HG03064 (cell line): ENCODE measurements at regions not wholly inside any gene's neighbourhood (a gene's known extent, or its start where the extent isn't known, plus 50 kb on each side); places are given as distances from the start of the nearest gene placed in this dataset.
"Not testable (repeated sequence)": the region's sequence is repeated elsewhere in the genome, so short reads cannot be mapped to it uniquely, and the experiment has no call there.

Source experiments
- ATAC-seq: cut with Tn5 transposase; IDR thresholded peaks from one replicate; pipeline ENCODE4 v1.9.1; 2021; ENCODE audit warnings: low read depth; ENCODE audit not compliant: unreplicated experiment

DNA sequence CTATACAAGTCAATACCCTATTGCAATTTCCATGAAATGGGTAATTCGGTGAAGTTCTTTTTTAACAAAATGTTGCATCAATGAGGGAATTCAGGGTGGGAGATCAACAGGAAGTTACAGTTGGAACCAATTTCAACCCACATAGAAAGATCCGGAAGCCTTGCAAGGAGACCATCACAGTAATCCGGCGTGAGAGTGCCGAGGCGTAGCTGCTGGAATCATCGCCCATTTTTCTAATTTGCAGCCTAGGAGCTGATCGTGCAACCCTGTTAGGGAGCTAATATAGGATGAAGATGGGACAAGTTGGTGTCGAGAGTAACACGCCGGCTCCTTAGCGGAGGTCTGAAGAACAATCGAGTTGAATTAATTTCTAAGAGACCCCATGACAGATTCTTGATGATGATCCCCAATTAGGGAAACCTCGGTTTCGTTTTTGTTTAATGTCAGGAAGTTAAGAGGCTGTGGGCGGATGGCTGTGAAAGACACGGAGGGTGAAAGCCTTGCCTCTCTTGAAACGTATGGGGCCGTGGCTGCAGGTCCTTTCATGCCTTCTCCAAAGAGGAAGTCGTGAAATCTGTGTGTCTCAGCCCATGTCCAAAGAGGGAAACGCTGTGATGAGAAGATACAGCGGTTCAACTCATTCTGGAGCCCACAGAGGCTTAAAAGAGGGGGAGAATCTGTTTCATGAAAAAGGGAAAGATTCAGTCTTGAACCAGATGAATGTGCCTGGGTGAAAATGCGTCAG, 51.2 kb upstream of the CARD11 start:
- peak; percentile 48 for ATAC-seq

DNA sequence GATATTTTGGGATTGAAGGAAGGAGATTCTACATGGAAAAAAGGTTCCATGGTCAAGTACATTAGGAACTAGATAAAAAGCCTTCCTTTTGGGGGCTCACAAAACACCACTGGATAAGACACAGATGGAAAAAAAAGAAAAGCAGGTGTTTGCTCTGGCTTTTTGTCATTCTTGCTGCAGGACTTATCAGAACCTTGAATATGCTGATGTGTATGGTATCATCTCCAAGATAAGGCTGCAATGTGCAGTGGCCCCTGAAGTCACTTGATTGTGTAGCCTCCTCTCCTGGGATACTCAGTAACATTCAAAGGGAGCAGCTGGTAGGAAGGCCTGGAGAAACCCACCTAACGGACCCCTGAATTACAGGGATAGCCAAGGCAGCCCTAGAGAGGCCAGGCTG, 54.1 kb upstream of the CARD11 start:
- ATAC-seq = no peak

DNA sequence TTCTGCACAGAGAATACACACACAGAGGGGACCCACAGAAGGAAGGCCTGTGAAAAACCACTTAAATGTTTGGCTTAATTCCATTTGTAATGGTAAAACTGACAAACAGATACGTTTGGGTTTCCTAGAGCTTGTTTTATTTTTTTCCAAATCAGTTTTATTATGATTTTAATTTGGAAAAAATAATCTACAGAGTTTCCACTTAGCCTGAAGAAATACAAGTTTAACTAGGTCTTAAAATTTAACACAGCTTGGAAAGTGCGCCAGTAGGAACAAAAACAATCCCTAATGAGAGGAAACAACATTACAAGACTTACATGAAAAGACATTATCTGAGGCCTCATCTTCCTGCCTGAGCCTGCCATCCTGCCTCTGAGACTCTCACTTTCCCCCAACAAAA, 58.5 kb upstream of the CARD11 start:
- no peak for ATAC-seq

DNA sequence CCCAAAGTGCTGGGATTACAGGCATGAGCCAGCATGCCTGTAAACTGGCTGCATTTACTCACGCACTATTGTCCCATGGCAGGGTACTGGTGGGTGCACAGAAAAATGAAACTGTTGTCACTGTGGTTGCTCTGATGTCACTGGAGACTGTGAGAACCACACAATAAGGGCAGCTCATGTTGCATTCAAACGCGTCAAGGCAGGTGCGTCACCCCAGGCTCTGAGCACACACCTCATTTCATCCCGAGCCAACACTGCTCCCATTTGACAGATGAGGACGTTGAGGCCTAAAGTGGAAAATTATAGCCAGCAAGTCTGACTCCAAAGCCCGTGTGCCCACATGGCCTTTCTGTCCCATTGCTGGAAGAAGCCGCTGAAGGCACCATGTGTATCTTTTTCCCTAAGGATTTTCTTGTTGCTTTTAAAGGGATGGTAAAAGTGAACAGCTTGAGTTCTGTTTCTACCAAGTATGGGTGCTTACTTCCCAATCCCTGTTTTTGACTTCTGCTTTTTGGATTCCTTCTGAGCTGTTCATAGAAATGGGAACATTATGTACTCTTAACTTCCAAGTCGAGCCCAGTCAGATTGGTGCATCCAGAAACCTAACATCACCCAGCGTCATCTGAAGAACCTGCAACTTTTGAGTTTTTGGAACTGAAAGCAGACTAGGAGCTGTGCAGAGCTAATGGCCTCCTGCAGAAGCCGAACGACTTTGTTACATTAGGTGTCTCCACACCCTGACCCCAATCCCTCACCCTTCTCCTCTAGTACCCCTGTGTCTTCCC, 60.1 kb upstream of the CARD11 start:
- no peak for ATAC-seq

DNA sequence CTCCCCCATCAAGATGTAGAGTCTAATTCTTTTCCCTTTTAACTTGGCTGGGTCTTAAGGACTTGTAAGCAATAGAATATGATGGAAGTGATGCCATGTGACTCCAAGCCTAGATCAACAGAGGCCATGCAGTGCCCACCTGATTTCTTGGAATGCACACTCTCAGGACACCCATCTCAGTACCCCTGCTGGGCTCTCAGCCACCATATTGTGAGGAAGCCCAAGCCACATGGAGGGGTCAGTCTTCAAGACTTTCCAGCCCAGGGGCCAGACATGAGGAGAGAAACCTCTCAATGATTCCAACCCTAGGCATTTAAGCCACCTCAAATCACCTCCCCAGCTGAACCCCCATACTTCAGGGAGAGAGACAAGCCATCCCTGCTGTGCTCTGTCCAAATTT, 62.2 kb upstream of the CARD11 start:
- ATAC-seq = no peak

DNA sequence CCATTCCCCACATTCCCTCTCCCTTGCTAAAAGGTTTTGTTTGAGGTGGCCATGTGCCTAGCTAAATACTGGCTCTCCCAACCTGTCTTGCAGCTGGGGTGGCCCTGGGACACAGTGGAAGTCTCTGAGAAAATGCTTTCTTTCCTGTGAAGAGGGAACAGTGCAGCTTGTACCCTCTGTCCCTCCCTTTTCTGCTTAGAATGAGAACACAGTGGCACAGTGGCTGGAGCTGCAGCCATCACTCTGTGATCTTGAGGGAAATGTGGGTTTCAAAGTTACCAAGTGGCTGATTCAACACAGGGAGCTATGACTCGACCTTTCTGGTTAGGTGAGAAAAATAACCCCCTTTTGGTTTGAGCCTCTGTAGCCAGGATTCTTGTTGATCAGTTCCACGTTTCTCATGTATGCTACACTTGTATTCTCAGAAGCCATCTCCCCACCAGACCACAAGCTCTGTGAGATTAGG, 62.7 kb upstream of the CARD11 start:
- ATAC-seq = no peak

DNA sequence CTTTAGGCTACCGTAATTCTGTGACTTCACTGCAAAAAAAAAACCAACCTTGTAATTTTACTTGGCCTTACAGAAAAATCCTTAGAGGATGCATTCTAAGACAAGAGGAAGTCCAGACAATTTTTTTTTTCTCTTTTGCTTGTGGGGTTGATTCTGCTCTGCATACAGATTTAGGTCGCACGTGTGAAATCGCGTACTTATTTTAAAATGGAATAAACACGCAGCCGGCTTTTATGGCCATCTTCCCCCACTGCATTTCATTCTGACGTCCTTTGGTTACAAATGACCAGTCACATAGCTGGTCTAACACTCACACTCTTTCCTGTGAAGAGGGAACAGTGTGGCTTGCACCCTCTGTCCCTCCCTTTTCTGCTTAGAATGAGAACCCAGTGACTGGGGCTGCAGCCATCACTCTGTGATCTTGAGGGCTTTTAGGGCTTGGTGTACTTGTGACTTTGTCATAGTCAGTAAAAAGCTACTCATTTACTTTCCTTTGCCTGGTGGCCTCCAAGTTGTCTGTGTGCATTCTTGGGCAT, 63.6 kb upstream of the CARD11 start:
- no peak for ATAC-seq

DNA sequence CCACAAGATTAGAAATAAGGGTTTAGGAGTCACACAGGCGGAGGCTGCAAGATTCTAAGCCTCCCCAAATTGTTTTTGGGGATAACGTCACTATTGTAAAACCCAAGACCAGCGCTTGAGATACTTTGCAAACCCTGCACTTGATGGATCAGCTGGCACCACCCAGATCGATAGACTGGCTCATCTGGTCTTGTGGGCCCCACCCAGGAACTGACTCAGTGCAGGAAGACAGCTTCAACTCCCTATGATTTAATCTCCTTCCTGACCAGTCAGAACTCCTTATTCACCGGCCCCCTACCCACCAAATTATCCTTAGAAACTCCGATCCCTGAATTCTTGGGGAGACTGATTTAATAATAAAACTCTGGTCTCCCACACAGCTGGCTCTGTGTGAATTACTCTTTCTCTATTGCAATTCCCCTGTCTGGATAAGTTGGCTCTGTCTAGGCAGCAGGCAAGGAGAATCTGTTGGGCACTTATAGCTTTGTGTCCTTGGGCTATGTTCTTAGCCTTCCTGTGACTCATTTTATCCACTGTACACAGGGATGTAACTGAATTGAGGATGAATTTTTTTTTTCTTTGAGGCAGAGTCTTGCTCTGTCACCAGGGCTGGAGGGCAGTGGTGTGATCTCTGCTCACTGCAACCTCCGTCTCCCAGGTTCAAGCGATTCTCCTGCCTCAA, 64.4 kb upstream of the CARD11 start:
- no peak for ATAC-seq

DNA sequence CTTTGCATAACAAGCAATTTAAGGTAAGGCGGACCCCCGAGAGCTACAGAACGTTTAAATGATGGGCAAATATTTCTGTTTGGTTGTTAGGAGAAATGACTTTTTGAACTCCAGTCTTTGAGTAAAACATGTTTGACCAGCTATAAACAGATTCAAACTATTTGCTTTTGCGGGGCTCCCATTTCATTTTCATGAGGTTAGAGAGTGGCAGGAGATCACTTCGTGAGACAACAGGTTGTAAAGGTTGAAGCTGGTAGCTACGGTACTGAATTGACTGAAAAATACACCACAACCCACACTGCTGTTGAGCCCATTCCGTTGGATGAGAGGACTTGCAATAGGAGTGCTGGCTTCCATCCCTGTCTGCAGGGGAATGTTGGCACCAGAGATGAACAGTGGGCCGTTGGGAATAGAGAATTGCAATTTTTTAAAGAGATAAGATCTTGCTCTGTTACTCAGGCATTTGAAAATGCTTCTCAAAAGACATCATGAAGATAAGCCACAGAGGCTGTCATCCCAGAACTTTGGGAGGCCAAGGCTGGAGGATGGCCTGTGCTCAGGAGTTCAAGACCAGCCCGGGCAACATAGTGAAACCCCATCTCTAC, 65.7 kb upstream of the CARD11 start:
- ATAC-seq = no peak

DNA sequence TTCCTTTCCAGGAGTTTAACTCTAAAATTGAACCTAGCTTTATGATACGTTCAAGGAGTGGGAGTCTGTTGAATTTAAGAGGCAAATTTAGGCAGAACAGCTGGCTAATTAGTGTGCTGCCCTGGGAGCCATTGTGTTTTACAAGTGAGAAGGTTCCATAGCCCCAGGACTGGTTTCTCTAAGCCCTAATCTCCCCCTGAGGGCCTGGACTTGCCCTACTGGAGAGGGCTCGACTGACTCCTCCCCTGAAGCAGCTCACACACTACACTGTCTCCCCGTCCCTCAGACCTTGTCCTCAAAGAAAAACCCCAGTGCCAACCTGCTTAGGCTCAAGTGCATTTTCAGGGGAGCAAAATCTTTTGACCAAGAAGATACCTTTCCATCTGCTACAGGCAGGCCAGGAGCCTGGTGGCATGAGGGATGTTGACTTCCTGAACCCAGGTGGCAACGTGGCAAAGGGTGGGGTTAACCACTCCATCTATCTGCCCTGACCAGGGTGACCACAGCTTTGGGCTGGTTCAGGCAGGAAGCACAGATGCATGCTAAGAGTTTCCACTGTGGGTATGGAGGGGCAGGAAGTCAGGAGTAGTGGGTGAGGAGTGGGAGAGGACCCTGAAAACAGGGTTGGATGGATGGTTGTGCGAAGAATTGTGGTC, 68.9 kb upstream of the CARD11 start:
- ATAC-seq = no peak

DNA sequence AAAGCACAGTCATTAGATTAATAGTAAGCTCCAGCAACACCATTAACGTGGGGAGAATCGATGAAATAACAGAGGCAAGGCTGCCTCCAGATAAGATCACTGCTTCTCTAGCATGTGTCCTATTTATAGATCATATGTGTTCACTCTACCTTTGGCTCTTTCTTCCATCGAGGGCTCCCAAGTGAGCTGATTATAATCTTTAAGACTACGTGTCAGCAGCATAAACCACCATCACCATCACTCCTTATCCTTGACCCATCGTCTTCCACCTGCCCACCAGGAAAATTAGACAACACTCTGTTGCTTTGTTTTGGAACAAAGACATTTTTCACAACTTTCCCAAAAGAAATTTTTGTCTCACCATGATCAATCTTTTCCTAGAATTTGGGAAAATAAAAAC, 71.2 kb upstream of the CARD11 start:
- no peak for ATAC-seq

DNA sequence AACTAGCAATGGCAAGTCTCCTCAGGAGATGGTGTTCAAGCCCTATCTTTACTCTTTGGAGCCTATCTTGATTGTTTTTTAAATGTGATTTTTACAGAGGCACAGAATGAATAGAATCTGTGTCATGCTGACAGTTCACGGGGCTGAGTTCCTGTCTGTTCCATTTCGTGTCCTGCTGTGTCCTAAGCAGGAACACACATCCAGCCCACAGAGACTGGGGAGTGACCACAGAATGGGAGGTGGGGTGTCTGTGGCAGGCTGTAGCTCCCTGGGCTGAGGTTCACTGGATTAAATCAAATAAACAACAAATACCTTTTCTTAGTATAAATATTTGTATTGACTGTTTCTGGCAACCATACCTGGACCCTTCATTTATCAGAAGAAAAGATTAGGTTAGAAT, 73.4 kb upstream of the CARD11 start:
- ATAC-seq = no peak

DNA sequence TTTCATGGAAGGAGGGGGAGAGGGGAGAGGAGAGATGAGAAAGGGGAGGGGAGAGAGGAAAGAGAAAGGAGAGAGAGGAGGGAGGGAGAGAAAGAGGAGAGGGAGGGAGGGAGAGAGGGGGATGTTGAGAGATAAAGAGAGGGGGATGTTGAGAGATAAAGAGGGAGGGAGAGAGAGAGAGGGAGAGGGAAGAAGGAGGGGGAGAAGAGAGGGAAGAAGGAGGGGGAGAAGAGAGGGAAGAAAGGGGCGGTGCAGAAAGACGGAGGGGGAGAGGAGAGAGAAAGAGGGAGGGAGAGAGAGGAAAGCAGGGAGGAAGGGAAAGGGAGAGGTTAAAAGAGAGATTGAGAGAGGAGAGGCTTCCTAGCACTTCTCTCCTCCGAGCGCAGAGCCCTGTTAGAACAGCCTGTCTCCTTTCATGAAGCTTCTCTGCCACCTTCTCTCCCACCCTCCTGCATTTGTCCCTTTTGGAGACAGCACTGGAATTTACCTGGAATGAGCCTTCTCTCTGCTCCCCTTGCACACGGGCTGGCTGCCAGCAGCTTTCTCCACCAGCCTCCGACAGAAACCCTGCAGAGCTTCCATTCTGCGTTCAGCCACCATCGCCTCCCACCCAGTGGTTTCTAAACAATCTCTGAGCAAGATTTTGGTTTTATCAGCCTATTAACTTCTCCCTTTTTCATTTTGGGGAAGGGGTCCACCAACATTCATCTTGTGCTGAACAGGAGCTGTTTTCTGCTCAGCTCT, 74.0 kb upstream of the CARD11 start:
- no peak for ATAC-seq

DNA sequence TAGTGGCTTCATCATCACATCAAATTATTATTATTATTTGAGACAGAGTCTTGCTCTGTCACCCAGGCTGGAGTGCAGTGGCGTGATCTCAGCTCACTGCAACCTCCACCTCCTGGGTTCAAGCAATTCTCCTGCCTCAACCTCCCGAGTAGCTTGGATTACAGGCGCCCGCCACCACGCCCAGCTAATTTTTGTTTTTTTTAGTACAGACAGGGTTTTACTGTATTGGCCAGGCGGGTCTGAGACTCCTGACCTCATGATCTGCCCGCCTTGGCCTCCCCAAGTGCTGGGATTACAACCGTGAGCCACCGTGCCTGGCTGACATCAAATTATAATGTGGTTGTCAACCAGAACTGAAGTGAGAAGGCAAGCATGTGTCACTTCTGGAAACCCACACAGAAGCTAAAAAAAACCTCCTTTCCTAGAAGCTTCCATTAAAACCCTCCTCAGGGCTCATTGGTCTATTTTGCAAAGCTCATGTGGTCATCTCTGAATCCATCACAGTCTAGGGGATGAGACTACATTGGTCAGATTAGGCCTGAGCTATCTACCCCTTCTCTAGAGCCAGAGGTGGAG, 75.8 kb upstream of the CARD11 start:
- ATAC-seq = not testable (repeated sequence)

DNA sequence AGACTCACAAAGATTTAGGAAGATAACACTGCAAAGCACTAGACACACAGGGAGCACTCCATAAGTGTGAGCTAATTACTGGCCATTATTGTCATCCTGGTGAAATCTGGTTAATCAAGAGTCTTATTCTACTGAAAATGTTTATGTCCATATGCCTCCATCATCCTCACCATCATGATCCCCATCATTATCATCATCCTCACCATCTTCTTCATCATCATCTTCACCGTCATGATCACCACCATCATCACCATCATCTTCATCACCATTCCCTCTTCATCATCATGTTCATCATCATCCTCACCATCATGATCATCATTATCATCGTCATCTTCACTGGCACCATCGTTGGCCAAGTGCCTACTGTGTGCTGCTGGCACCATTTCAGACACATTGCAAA, 76.3 kb upstream of the CARD11 start:
- ATAC-seq = no peak

DNA sequence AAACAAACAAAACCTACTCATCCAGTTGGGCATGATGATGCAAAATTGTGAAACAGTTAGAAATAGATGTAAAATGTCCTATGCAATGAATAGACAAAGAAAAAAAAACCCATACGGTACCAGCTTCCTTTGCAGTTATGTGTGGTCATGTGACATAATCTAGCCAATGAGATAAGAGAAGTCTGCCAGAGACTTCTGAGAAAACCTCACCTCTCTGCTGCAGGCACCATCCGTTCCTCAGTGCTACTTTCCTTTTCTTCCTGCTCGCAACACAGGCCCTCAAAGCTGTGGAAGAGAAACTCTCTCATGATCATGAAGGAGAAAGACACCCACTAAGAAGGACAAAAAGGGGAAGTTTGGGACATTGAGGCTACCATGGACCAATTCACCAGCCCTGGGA, 76.8 kb upstream of the CARD11 start:
- ATAC-seq = no peak

DNA sequence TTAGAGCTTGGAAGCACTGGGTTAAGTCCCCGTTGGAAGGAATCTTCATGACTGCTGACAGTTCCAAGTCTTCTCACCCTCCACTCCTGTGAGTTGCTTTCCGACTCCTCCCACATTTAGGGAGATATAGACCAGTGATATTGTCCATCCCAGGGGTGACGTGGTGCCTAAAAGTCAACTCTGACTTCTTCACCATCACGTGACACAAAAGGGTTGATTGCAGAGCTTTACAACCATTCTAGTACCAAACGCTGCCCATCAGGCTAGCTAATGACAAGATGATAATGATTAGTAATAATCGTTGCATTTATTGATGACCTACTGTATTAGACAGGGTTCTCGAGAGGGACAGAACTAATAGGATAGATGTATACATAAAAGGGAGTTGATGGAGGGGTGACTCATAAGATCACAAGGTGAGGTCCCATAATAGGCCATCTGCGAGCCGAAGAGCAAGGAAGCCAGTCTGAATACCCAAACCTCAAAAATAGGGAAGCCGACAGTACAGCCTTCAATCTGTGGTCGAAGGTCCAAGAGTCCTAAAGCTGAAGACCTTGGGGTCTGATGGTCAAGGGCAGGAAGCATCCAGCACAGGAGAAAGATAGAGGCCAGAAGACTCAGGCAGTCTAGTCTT, 85.3 kb upstream of the CARD11 start:
- ATAC-seq = no peak

DNA sequence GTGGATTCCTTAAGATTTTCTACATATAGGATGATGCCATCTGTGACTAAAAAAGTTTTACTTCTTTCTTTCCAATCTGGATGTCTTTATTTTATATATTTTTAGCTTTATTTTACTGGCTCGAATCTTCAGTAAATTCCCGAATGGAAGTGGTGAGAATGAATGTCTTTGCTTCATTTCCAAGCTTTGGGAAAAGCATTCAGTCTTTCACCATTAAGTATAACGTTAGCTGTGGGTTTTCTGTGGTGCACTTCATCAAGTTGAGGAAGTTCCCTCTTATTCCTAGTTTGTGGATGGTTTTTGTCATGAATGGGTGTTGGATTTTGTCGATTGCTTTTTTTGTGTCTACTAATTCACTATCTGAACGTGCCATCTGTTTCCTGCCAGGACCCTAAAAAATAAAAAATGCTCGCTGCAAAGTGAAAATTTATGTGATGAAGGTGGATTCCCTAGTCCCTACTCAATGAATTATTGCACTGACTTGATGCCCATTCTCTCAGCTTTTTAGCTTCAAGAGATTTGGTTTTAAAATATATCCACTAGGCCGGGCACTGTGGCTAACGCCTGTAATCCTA, 90.2 kb upstream of the CARD11 start:
- no peak for ATAC-seq

DNA sequence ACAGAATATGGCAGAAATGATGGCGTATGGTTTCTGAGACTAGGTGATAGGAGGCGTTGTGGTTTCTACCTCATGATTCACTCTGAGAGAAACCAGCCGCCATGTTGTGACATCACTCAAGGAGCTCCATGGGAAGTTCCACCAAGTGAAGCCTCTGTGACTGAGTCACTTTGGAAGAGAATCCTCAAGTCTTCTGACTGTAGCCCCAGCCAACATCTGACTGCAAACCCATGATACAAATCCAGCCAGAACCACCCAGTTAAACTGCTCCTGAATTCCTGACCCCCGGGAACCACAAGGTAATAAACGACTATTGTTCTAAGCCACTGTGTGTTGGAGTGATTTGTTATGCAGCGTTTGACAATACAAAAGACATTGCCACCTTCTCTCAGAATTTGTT, 91.1 kb upstream of the CARD11 start:
- no peak for ATAC-seq
